MM.1S (cell line): ENCODE measurements at regions not wholly inside any gene's neighbourhood (a gene's known extent, or its start where the extent isn't known, plus 50 kb on each side); places are given as distances from the start of the nearest gene placed in this dataset.

ENCODE experiments used
- CTCF ChIP-seq: fragments of 300-600 bp; sonication (generic); IDR thresholded peaks from 2 replicates; pipeline ENCODE4 v1.5.1; 2016; ENCODE audit warnings: antibody characterized with exemption, low read length, mixed read lengths
- EZH2 ChIP-seq: fragments of 300-600 bp; sonication (generic); optimal IDR thresholded peaks from 2 replicates; pipeline ENCODE3; 2017; ENCODE audit warnings: low read depth, mild to moderate bottlenecking, antibody characterized with exemption, low read length, mixed read lengths

DNA sequence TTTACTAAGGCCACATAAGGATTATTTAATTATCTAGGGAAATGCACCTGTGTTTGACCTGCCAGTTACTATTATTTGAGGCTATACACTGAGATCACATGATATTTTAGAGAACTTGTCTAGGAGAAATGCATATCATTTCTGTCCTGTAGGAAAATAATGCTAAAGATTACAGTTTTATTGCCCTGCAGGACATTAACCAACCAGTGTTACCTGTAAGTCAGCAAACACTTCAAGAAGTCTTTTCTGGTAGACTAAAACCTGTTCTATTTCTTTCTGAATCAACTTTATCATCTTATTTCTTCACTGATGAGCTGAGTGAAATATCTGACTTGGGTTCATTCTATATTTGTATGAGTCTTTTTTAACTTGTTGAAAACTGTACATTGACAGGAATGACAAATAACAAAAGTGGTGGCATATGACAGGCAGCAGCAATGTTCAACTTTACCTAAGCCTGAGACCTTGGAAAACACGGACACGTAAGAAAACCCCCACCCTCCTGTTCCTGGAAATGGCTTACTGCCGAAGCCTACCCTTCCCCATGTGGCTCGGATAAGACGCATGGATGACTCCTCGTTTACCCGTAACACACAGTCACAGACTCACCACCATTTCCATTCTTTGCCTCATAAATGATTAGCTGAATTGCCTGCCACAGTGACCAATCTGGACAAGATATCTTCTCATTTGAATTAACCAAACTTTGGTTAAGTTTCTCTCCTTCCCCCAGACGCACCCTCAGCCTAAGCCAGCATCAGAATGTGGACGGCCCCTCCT lies 118.0 kb upstream of the CD93 start:
- TF ChIP-seq EZH2 (no peak), CTCF (no peak)
